GM13977 (cell line): ENCODE measurements at regions not wholly inside any gene's neighbourhood (a gene's known extent, or its start where the extent isn't known, plus 50 kb on each side); places are given as distances from the start of the nearest gene placed in this dataset.
"Not testable (repeated sequence)": the region's sequence is repeated elsewhere in the genome, so short reads cannot be mapped to it uniquely, and the experiment has no call there.

Experiments used
- DNase-seq: peaks from one replicate; pipeline ENCODE4 v3.0.0; 2012; ENCODE audit warnings: low spot score
- CTCF ChIP-seq: IDR thresholded peaks from 2 replicates; pipeline ENCODE4 v1.5.1; 2012; ENCODE audit warnings: mild to moderate bottlenecking, control low read depth; ENCODE audit not compliant: insufficient read depth; ENCODE audit errors: extremely low read depth, missing control alignments
- in situ Hi-C: fragments of 300-500 bp; cut with MboI; formaldehyde crosslinking; loops from one replicate; pipeline ENCODE4 v1.12.0; 2022; ENCODE audit warnings: low sequenced_read_pairs, low pct_unique_long_range_greater_than_20kb, mixed read lengths, inconsistent platforms; ENCODE audit not compliant: unreplicated experiment

DNA sequence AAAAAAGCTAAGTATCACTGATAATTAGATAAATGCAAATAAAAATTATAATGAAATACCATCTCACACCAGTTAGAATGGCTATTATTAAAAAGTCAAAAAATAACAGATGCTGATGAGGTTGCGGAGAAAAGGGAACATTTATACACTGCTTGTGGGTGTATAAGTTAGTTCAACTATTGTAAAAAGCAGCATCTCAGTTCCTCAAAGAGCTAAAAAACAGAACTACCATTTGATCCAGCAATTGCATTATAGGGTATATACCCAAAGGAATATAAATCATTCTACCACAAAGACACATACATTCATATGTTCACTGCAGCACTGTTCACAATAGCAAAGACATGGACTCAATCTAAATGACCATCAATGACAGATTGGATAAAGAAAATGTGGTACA lies 120.3 kb upstream of the ZBED5 start:
- in situ Hi-C loops, result no loop called here
- no peak for DNase-seq
- TF ChIP-seq CTCF, result no peak

- no peak for TF ChIP-seq CTCF
- in situ Hi-C loops, result no loop called here
- DNase-seq, result no peak
These were observed 117.5 kb upstream of the ZBED5 start for GRCh38 chr11:10975287-10975721.

DNA sequence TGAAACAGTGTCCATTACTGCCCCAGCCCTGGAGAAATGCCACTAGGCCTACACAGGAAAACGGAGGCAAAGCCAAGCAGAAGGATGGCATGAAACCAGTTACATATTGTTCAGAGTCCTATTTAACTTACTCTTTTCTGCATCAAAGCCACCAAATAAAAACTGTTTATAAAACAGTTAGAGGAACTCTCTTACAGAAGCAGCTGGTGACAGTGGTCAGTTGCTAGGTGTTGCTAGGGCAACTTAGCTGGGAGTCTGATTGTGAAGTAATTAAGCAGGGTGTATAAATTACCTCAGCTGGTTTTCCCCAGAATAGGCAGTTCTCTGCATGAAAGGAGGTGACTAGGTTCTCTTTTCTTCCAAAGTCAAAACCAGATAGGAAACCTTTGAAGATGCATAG lies 115.6 kb upstream of the ZBED5 start:
- in situ Hi-C loops, result no loop called here

DNA sequence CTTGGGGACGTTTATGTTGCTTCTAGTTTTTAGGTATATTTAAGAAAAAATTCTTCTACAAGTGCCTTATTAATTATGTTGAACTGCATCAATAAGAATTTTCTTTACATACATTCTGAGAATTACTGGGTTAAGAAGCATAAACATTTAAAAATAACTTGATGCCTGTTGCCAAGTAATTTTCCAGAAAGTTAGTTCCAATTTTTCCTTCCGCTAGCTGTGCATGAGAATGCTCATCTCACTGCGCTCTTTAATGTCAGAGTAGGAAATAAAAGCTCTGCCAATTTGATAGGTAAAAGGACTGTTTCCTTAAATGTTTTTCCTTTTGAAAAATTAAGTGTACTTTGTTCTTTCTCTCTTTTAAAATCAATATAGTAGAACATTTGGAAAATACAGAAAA lies 113.1 kb upstream of the ZBED5 start:
- in situ Hi-C loops, result no loop called here
- TF ChIP-seq CTCF, result no peak
- DNase-seq, result no peak

More for the DNA sequence above, 115.6 kb upstream of the ZBED5 start:
- TF ChIP-seq CTCF, result no peak
- no peak for DNase-seq

DNA sequence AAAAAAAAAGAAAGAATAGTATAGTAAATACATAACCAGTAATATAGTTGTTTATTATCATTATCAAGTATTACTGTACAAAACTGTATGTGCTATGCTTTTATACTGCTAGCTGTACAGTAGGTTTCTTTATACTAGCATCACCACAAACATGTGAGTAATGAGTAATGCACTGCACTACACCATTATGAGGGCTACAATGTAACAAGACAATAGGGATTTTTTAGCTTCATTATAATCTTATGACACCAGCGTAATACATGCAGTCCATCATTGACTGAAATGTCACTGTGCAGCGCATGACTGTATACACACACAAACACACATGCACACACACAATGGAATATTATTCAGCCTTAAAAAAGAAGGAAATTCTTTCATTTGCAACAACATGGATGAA lies 111.5 kb upstream of the ZBED5 start:
- in situ Hi-C loops, result no loop called here
- no peak for TF ChIP-seq CTCF

DNA sequence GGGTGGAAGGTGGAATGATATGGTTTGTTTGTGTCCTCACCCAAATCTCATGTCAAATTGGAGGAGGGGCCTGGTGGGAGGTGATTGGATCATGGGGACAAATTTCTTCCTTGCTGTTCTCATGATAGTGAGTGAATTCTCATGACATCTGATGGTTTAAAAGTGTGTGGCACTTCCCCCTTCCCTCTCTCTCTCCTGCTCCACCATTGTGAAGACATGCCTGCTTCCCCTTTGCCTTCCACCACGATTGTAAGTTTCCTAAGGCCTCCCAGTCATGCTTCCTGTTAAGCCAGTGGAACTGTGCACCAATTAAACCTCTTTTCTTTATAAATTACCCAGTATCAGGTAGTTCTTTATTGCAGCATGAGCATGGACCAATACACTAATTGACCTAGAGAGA lies 99.0 kb upstream of the ZBED5 start:
- in situ Hi-C loops, DNase-seq: not testable (repeated sequence)

More for the DNA sequence above, 111.5 kb upstream of the ZBED5 start:
- DNase-seq, result no peak

GRCh38 chr11:10955616-10956015 lies 97.8 kb upstream of the ZBED5 start:
- TF ChIP-seq CTCF, result no peak
- in situ Hi-C loops, result no loop called here
- DNase-seq, result no peak
